SW480 (cell line): ENCODE measurements at regions not wholly inside any gene's neighbourhood (a gene's known extent, or its start where the extent isn't known, plus 50 kb on each side); places are given as distances from the start of the nearest gene placed in this dataset.
"Not testable (repeated sequence)": the region's sequence is repeated elsewhere in the genome, so short reads cannot be mapped to it uniquely, and the experiment has no call there.

ENCODE experiments used
- DNase-seq: peaks from one replicate; pipeline ENCODE4 v3.0.0-alpha.2; 2016; ENCODE audit warnings: low spot score

DNA sequence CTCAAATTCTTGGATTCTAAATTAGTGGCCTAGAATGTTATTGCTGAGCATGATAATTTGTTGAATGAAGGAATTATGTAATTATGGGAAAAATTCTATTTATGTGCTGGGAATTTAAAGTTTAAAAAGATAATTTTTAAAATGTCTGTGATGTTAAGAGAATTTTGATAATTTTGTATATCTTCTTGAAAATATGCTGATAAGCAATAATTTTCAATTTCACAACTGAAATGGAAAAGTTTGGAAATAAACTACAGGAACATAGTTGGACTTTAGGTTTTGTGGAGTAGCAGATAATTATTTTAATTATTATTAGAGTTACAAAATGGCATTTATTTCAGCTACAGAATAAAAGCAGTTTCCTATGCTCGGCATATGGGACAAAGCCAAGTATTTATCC lies 268.5 kb upstream of the TPK1 start:
- DNase-seq: no peak

DNA sequence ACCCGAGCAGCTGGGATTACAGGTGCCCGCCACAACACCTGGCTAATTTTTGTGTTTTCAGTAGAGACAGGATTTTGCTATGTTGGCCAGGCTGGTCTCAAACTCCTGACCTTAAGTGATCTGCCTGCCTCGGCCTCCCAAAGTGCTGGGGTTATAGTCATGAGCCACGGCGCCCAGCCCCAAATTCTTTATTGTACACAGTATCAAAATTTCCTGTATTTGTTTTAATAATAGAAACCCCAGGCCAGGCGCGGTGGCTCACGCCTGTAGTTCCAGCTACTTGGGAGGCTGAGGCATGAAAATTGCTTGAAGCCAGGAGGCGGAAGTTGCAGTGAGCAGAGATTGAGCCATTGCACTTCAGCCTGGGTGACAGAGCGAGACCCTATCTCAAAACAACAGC lies 266.3 kb upstream of the TPK1 start:
- not testable (repeated sequence) for DNase-seq

GRCh38 chr7:145092766-145093165 lies 256.9 kb upstream of the TPK1 start:
- no peak for DNase-seq

- DNase-seq: no peak
Measured at GRCh38 chr7:145088111-145088745, 252.4 kb upstream of the TPK1 start.

- DNase-seq: no peak
Measured at GRCh38 chr7:145082366-145083161, 246.7 kb upstream of the TPK1 start.

DNA sequence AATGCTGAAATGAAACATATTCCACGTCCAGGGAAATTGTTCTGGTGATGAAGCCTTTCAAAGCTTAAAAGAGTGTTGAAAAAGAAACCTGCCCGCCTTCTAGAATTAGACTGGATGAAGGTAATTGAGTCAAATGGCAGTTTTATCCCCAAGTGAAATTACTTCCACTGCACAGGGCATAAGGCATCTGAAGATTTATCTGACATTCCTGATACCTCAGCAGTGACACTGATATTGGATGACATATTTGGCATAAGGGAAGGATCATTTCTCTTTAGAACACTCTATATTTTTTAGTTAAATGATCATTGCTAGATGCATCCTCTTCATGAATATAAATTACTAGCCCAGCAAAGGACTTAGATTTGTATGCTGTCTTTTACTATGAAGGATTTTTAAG lies 229.6 kb upstream of the TPK1 start:
- no peak for DNase-seq

GRCh38 chr7:145064114-145064513 lies 228.3 kb upstream of the TPK1 start:
- DNase-seq: no peak

GRCh38 chr7:145053781-145054180 lies 217.9 kb upstream of the TPK1 start:
- DNase-seq: no peak

GRCh38 chr7:145050415-145050814 lies 214.6 kb upstream of the TPK1 start:
- no peak for DNase-seq

DNA sequence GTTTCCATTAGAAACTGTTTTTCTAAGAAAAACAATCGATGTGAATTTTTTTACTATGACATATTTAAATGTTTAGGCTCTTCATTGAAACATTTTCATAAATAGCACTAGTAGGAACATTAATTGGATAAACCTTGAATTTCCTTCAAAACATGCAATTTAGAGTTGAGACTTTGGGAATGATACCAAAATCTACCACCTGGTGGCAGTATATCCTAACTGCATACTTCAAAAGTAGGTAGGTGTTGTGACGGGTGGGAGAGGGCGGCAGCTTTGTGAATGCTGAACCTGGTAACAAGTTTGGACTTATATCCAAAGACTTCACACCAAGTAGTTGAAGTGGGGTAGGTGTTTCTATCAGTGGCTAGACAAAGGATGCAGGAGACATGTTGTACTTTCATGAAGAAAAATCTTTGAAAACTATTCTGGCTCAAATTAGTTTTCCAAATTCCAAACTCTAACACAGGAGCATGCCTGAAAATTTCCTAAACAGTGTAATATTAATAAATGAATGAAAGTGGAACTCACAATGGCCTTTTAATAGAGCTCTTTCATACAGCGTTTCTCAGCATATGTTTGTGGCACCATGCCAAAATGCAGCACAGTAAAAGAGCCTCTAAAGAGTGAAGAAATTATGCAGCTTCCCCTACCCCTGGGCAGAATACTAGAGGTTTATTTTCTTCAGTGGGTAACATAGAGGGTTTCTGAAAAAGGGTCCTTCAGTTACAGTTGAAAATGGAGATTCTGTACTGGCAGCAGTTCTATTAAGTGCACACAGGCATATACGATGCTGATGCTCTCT lies 201.0 kb upstream of the TPK1 start:
- DNase-seq: peak; percentile 34

- DNase-seq: no peak
Measured at GRCh38 chr7:145031162-145031561, 195.3 kb upstream of the TPK1 start.

GRCh38 chr7:145030754-145031153 lies 194.9 kb upstream of the TPK1 start:
- DNase-seq: no peak

DNA sequence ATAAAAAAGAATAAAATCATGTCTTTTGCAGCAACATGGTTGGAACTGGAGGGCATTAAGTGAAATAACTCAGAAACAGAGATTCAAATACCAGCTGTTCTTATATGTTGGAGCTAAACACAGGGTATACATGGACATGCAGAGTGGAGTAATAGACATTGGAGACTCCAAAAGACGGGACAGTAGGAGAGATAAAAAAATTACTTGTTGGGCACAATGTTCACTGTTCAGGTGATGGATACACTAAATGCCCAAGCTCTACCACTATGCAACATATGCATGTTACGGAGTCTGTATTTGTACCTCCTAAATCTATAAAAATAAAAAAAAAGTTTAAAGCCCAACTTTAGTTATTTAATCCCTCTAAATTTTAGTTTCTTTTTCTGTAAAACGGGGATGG lies 184.6 kb upstream of the TPK1 start:
- DNase-seq: no peak

GRCh38 chr7:145016068-145016467 lies 180.2 kb upstream of the TPK1 start:
- DNase-seq: peak; percentile 7

DNA sequence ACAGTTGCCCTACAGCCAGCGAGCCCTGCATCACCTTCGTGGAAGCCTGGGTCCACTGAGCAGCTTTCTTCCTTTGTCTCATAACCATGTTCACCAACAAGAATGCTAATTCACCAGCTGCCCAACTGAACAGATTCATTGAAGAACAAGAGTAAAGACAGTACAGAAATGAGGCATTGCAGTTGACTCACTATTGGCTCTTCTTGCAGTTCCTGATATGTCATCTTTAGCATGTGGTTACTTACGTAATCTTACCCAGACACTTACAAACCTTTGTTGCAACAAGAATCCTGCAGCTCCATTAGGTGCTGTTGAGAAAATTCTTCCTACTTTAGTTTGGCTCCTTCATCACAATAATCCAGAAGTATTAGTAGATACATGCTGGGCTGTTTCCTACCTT lies 174.0 kb upstream of the TPK1 start:
- no peak for DNase-seq

DNA sequence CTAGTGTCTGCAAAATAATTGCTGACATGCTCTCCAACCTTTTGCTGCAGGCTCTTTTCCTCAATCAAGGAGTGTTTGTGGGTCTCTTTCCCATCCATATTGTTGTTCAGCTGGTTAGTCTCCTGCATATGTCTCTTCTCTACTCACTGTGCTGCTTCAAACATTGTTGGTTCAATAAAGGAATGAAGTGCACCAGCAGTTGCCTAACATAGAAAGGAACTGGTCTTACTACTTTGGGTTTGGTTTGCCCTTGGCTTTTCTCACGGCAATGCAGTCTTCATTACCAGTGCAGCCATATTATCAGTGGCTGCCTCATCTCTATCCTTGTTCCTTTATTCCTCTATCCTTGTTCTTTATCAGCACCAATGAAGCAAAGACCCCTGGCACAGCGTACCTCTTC lies 169.7 kb upstream of the TPK1 start:
- no peak for DNase-seq

- DNase-seq: no peak
Measured at GRCh38 chr7:144997512-144997911, 161.7 kb upstream of the TPK1 start.

- DNase-seq: no peak
Measured at GRCh38 chr7:144995495-144995894, 159.6 kb upstream of the TPK1 start.

DNA sequence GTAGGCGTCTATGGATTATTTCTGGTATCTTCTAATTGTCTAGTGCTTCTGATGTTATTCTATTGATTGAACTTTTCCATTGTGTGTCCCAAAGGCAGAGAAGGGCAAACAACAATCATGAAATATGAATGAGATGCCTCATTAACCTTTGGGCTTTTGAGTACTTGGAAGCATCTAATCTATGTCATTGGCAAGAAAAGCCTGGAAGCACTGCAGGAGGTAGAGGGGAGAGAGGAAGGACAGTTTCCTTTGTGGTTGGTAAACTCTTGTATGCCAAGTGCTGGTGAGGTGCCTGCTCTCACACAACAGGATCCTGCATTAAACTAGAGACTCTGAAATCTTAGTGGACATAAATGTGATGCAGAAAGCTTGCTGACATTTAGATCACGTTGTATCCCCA lies 155.2 kb upstream of the TPK1 start:
- no peak for DNase-seq

- no peak for DNase-seq
Measured at GRCh38 chr7:144987686-144988085, 151.8 kb upstream of the TPK1 start.

GRCh38 chr7:144982133-144982532 lies 146.3 kb upstream of the TPK1 start:
- no peak for DNase-seq

DNA sequence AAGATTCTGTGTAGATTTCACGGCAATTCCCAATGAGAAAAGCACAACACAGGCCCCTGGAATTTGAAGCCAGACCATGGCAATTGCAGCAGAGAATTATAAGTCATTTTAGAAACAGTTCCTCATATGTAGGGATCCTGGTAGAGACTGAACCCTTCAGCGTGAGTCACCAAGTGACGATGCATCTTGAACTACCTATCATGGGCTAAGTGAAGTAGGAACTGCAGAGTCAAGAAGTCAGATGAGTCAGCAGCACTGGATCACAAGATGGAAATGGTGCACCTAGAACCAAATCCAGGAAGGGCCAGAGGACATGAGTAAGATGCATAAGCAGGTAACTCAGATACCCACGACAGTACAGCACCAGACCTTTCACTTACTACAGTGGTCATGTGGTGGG lies 140.0 kb upstream of the TPK1 start:
- DNase-seq: no peak

GRCh38 chr7:144969787-144970186 lies 133.9 kb upstream of the TPK1 start:
- DNase-seq: no peak
